SK-N-SH treated with all-trans-retinoic acid at 6 μM for 48 hours (cell line): ENCODE measurements at regions not wholly inside any gene's neighbourhood (a gene's known extent, or its start where the extent isn't known, plus 50 kb on each side); places are given as distances from the start of the nearest gene placed in this dataset.

Experiments
- CSDC2 ChIP-seq: fragments of 250-450 bp; sonication (Bioruptor Pico); IDR thresholded peaks from 2 replicates; pipeline ENCODE4 v1.5.0; 2020; ENCODE audit warnings: mild to moderate bottlenecking, moderate library complexity
- ZFP3 ChIP-seq: fragments of 250-450 bp; sonication (Bioruptor Pico); IDR thresholded peaks from 2 replicates; pipeline ENCODE4 v1.5.0; 2020; ENCODE audit warnings: mild to moderate bottlenecking, moderate library complexity
- TF ChIP-seq, protein P1 (sequence below): fragments of 250-450 bp; sonication (Bioruptor Pico); IDR thresholded peaks from 2 replicates; pipeline ENCODE4 v1.5.1; 2020; ENCODE audit warnings: low read depth, mild to moderate bottlenecking, moderate library complexity
- TF ChIP-seq, protein P2 (sequence below): fragments of 250-450 bp; sonication (Bioruptor Pico); IDR thresholded peaks from 2 replicates; pipeline ENCODE4 v1.8.0; 2020; ENCODE audit warnings: mild to moderate bottlenecking, moderate library complexity, borderline replicate concordance

DNA sequence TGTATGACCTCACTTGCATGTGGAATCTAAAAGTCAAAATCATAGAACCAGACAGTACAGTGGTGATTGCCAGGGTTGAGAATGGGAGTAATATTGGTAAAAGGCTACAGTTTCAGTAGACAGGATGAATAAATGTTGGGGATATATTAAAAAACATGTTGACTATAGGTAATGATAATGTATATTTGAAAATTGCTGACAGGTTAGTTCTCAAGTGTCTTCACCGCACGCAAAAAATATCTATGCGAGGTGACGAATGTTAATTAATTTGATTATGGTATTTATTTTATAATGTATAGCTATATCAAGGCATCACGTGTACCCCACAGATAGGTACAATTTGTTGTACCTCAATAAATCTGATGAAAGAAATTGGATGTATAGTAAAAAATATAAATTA, 909.6 kb upstream of the NDST4 start:
- TF ChIP-seq, protein P1, sequence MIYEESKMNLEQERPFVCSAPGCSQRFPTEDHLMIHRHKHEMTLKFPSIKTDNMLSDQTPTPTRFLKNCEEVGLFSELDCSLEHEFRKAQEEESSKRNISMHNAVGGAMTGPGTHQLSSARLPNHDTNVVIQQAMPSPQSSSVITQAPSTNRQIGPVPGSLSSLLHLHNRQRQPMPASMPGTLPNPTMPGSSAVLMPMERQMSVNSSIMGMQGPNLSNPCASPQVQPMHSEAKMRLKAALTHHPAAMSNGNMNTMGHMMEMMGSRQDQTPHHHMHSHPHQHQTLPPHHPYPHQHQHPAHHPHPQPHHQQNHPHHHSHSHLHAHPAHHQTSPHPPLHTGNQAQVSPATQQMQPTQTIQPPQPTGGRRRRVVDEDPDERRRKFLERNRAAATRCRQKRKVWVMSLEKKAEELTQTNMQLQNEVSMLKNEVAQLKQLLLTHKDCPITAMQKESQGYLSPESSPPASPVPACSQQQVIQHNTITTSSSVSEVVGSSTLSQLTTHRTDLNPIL: no peak
- TF ChIP-seq ZFP3 (CRISPR knock-in tag) (no peak), CSDC2 (CRISPR knock-in tag) (no peak)
- TF ChIP-seq, protein P2, sequence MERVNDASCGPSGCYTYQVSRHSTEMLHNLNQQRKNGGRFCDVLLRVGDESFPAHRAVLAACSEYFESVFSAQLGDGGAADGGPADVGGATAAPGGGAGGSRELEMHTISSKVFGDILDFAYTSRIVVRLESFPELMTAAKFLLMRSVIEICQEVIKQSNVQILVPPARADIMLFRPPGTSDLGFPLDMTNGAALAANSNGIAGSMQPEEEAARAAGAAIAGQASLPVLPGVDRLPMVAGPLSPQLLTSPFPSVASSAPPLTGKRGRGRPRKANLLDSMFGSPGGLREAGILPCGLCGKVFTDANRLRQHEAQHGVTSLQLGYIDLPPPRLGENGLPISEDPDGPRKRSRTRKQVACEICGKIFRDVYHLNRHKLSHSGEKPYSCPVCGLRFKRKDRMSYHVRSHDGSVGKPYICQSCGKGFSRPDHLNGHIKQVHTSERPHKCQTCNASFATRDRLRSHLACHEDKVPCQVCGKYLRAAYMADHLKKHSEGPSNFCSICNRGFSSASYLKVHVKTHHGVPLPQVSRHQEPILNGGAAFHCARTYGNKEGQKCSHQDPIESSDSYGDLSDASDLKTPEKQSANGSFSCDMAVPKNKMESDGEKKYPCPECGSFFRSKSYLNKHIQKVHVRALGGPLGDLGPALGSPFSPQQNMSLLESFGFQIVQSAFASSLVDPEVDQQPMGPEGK (CRISPR knock-in tag): no peak
